ENCODE measurements at regions not wholly inside any gene's neighbourhood (a gene's known extent, or its start where the extent isn't known, plus 50 kb on each side); places are given as distances from the start of the nearest gene placed in this dataset.
"Not testable (repeated sequence)": the region's sequence is repeated elsewhere in the genome, so short reads cannot be mapped to it uniquely, and the experiment has no call there.

DNA sequence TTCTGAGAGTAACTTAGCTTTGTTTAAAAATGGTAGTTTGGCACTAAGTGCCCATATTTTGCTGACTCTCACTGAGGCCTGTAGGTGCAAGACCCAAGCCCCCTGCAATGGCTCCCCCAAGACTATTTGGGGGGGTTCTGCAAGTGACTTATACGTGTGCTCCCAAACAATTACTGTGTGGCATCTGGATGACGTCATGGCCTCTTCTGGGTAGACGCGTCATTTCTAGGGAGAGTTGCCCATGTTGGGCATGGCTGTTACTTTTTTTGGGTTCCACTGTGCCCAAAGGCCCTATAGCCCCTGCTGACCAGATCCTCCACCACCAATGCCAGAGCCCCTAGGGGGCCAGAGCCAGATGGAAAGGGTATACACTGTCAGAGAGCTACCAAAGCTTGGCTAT is 110.3 kb upstream of the MYLIP start:
- Histone ChIP-seq H3K4me1 (ENCODE audit: control insufficient read depth in 1 of 2, extremely low read depth in 1 of 2, insufficient read depth in 2 of 2, low read length in 2 of 2) (no peaks in the 10 kb centered on the region), H3K27ac (ENCODE audit: low read length) (no peak overlapping the region), H3K36me3 (ENCODE audit: control insufficient read depth in 2 of 2, extremely low read depth in 1 of 2, insufficient read depth in 1 of 2, low read length in 1 of 2) (no peaks in the 10 kb centered on the region), H3K9me3 (no peaks in the 10 kb centered on the region), H3K27me3 (replicated peaks in 1 of 2; ENCODE audit: control insufficient read depth in 2 of 2, extremely low read depth in 1 of 2, insufficient read depth in 2 of 2, low read length in 1 of 2) (peaks cover 0 to 8% of the 10 kb centered on the region in 2 experiments), H3K4me3 (ENCODE audit: control insufficient read depth in 1 of 2, extremely low read depth in 1 of 2, low read length in 1 of 2) (no peak overlapping the region)
- H3K27ac Mint-ChIP-seq: no peak overlapping the region
- WGBS (ENCODE audit: insufficient coverage): 94% methylated on average over 4 of the region's 4 CpGs
- ChIA-PET POLR2A (no interaction called here), CTCF (no interaction called here)
- DNase-seq: no peak
- no peaks in the 10 kb centered on the region for H3K36me3 Mint-ChIP-seq
- peaks cover 2 to 8% of the 10 kb centered on the region in 2 donors for H3K27me3 Mint-ChIP-seq
- peaks cover 0 to 2% (median 0%) of the 10 kb centered on the region in 3 donors for H3K9me3 Mint-ChIP-seq
- H3K4me1 Mint-ChIP-seq: no peaks in the 10 kb centered on the region
- ATAC-seq (replicated peaks in 1 of 4): no peak
- no peak overlapping the region for H3K4me3 Mint-ChIP-seq

DNA sequence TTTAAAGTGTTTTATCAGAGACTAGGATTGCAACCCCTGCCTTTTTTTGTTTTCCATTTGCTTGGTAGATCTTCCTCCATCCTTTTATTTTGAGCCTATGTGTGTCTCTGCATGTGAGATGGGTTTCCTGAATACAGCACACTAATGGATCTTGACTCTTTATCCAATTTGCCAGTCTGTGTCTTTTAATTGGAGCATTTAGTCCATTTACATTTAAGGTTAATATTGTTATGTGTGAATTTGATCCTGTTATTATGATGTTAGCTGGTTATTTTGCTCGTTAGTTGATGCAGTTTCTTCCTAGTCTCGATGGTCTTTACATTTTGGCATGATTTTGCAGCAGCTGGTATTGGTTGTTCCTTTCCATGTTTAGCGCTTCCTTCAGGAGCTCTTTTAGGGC is 114.6 kb upstream of the MYLIP start:
- H3K9me3 Mint-ChIP-seq; H3K27me3 Mint-ChIP-seq; H3K4me3 Mint-ChIP-seq; DNase-seq; H3K9me3 ChIP-seq; CTCF ChIA-PET; H3K36me3 ChIP-seq (ENCODE audit: control insufficient read depth in 2 of 2, extremely low read depth in 1 of 2, insufficient read depth in 1 of 2, low read length in 1 of 2); POLR2A ChIA-PET; ATAC-seq (replicated peaks in 1 of 4); H3K4me3 ChIP-seq (ENCODE audit: control insufficient read depth in 1 of 2, extremely low read depth in 1 of 2, low read length in 1 of 2); H3K4me1 Mint-ChIP-seq; H3K4me1 ChIP-seq (ENCODE audit: control insufficient read depth in 1 of 2, extremely low read depth in 1 of 2, insufficient read depth in 2 of 2, low read length in 2 of 2); H3K27me3 ChIP-seq (replicated peaks in 1 of 2; ENCODE audit: control insufficient read depth in 2 of 2, extremely low read depth in 1 of 2, insufficient read depth in 2 of 2, low read length in 1 of 2); H3K27ac ChIP-seq (ENCODE audit: low read length); H3K27ac Mint-ChIP-seq; H3K36me3 Mint-ChIP-seq: not testable (repeated sequence)
- no CpG with 5 or more reads among the region's 3 CpGs for WGBS (ENCODE audit: insufficient coverage)

DNA sequence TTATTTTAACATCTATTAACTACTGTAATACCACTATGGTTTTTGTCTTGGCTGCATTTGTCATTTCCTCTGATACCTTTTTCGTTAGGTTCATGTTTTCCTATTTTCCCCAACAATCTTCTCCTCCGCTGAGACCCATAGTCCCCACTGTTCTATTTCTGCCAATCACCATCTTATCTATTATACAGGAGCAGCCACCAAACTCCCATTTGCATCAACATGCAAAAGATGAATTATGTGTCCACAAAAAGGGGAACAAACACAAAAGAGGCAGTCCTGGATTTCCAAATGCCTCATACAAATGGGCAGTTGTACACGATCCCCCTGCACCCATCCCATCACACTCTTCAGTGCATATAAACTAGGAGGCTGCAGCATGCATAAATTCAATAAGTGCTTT is 121.7 kb upstream of the MYLIP start:
- H3K4me3 Mint-ChIP-seq: no peak overlapping the region
- no peak overlapping the region for H3K27ac Mint-ChIP-seq
- WGBS (ENCODE audit: insufficient coverage): 41% methylated on average over 3 of the region's 3 CpGs
- ChIA-PET CTCF (no interaction called here), POLR2A (no interaction called here)
- ATAC-seq (replicated peaks in 1 of 4) (no peak), DNase-seq (no peak)
- Histone ChIP-seq H3K4me1 (ENCODE audit: control insufficient read depth in 1 of 2, extremely low read depth in 1 of 2, insufficient read depth in 2 of 2, low read length in 2 of 2) (no peaks in the 10 kb centered on the region), H3K4me3 (ENCODE audit: control insufficient read depth in 1 of 2, extremely low read depth in 1 of 2, low read length in 1 of 2) (no peak overlapping the region), H3K9me3 (no peaks in the 10 kb centered on the region), H3K27me3 (replicated peaks in 1 of 2; ENCODE audit: control insufficient read depth in 2 of 2, extremely low read depth in 1 of 2, insufficient read depth in 2 of 2, low read length in 1 of 2) (no peaks in the 10 kb centered on the region), H3K27ac (ENCODE audit: low read length) (no peak overlapping the region), H3K36me3 (ENCODE audit: control insufficient read depth in 2 of 2, extremely low read depth in 1 of 2, insufficient read depth in 1 of 2, low read length in 1 of 2) (no peaks in the 10 kb centered on the region)
- no peaks in the 10 kb centered on the region for H3K4me1 Mint-ChIP-seq
- peaks cover 0 to 4% (median 0%) of the 10 kb centered on the region in 3 donors for H3K9me3 Mint-ChIP-seq
- peaks cover 2 to 13% of the 10 kb centered on the region in 2 donors for H3K27me3 Mint-ChIP-seq
- no peaks in the 10 kb centered on the region for H3K36me3 Mint-ChIP-seq

DNA sequence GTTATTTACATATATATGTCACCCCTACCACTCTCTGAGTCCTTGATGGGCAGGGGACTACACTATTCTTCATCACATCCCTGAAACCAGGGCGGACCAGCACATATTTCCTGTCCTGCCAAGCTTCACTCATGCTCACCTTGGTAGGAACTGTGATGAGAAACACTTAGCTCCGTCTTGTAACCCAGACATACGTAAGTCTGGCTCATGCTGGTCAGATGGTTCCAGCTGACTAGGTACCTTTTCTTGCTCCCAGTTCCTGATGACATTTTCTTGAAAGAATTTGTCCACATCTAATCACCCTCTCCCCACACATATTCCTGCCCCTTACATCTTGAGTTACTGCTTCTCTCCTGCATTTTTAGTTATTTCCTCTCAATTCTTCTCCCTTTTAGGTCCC is 122.2 kb upstream of the MYLIP start:
- no peak overlapping the region for H3K27ac Mint-ChIP-seq
- DNase-seq (no peak), ATAC-seq (replicated peaks in 1 of 4) (no peak)
- H3K27me3 Mint-ChIP-seq: peaks cover 2 to 13% of the 10 kb centered on the region in 2 donors
- no peak overlapping the region for H3K4me3 Mint-ChIP-seq
- ChIA-PET CTCF (no interaction called here), POLR2A (no interaction called here)
- H3K27me3 ChIP-seq (replicated peaks in 1 of 2; ENCODE audit: control insufficient read depth in 2 of 2, extremely low read depth in 1 of 2, insufficient read depth in 2 of 2, low read length in 1 of 2): no peaks in the 10 kb centered on the region
- no peaks in the 10 kb centered on the region for H3K4me1 ChIP-seq (ENCODE audit: control insufficient read depth in 1 of 2, extremely low read depth in 1 of 2, insufficient read depth in 2 of 2, low read length in 2 of 2)
- H3K9me3 Mint-ChIP-seq: peaks cover 0 to 4% (median 0%) of the 10 kb centered on the region in 3 donors
- no peaks in the 10 kb centered on the region for H3K36me3 Mint-ChIP-seq
- H3K36me3 ChIP-seq (ENCODE audit: control insufficient read depth in 2 of 2, extremely low read depth in 1 of 2, insufficient read depth in 1 of 2, low read length in 1 of 2): no peaks in the 10 kb centered on the region
- H3K4me1 Mint-ChIP-seq: no peaks in the 10 kb centered on the region
- no peak overlapping the region for H3K4me3 ChIP-seq (ENCODE audit: control insufficient read depth in 1 of 2, extremely low read depth in 1 of 2, low read length in 1 of 2)
- H3K27ac ChIP-seq (ENCODE audit: low read length): no peak overlapping the region
- WGBS (ENCODE audit: insufficient coverage): 74% methylated on average over 3 of the region's 3 CpGs
- H3K9me3 ChIP-seq: no peaks in the 10 kb centered on the region

DNA sequence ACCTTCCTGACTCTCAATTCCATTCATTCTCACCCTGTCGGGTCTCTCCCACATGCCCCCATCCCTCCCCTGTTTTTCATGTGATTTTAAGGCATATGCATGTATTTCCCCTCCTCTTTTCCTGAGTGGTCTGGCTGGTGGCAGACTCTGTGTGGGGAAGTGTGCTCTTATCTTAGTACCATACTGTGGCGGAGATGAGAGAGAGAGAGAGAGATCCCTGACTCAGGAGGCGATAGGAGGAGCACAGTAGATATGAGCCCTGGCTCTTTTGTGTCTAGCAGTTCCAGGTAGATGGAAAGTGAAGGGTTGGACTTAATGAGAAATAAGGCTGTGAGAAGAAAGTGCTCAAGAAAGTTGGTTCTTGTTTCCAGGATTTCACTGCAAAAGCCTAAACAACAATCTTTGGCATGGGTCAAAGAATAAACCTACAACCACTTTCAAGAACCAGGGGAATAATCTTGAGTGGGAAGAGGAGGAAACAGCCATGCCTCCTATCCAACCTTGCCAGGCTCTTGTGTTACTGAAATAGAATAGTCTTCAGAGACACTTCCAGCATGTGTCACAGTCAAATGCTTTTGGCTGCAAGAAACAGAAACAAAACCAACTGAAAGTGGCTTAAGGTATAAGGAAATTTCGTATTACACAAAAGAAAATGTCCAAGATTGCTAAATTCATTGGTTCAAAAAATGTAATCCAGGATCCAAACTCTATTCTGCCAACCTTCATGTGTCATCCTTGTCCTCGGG is 123.8 kb upstream of the MYLIP start:
- Mint-ChIP-seq H3K36me3 (no peaks in the 10 kb centered on the region), H3K4me3 (no peak overlapping the region)

DNA sequence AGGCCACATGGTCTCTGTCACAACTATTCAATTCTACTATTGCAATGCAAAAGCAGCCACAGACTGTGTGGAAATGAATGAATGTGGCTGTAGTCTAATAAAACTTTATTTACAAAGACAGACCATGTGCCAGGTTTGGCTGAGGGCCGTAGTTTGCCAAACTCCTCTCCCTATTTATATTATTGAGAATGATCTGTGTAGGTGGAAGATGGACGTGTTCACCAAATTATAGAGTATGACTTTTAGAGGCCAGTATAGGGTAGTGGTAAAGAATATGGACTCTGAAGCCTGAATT is 125.7 kb upstream of the MYLIP start:
- ChIA-PET POLR2A (no interaction called here), CTCF (no interaction called here)
- Histone ChIP-seq H3K4me1 (ENCODE audit: control insufficient read depth in 1 of 2, extremely low read depth in 1 of 2, insufficient read depth in 2 of 2, low read length in 2 of 2) (no peaks in the 10 kb centered on the region), H3K9me3 (no peaks in the 10 kb centered on the region), H3K4me3 (ENCODE audit: control insufficient read depth in 1 of 2, extremely low read depth in 1 of 2, low read length in 1 of 2) (no peak overlapping the region), H3K27ac (ENCODE audit: low read length) (no peak overlapping the region), H3K36me3 (ENCODE audit: control insufficient read depth in 2 of 2, extremely low read depth in 1 of 2, insufficient read depth in 1 of 2, low read length in 1 of 2) (no peaks in the 10 kb centered on the region), H3K27me3 (replicated peaks in 1 of 2; ENCODE audit: control insufficient read depth in 2 of 2, extremely low read depth in 1 of 2, insufficient read depth in 2 of 2, low read length in 1 of 2) (peaks cover 0 to 3% of the 10 kb centered on the region in 2 experiments)
- peaks cover 3 to 9% of the 10 kb centered on the region in 2 donors for H3K27me3 Mint-ChIP-seq
- DNase-seq: no peak
- H3K36me3 Mint-ChIP-seq: no peaks in the 10 kb centered on the region
- WGBS (ENCODE audit: insufficient coverage): no CpG with 5 or more reads among the region's 2 CpGs
- no peak overlapping the region for H3K27ac Mint-ChIP-seq
- H3K4me1 Mint-ChIP-seq: no peaks in the 10 kb centered on the region
- no peak overlapping the region for H3K4me3 Mint-ChIP-seq
- H3K9me3 Mint-ChIP-seq: no peaks in the 10 kb centered on the region
- ATAC-seq (replicated peaks in 1 of 4): no peak

More for the DNA sequence above, 123.8 kb upstream of the MYLIP start:
- ChIA-PET CTCF (no interaction called here), POLR2A (no interaction called here)
- 60% methylated on average over 1 of the region's 5 CpGs for WGBS (ENCODE audit: insufficient coverage)
- H3K36me3 ChIP-seq (ENCODE audit: control insufficient read depth in 2 of 2, extremely low read depth in 1 of 2, insufficient read depth in 1 of 2, low read length in 1 of 2): no peaks in the 10 kb centered on the region
- peaks cover 2 to 13% of the 10 kb centered on the region in 2 donors for H3K27me3 Mint-ChIP-seq
- no peaks in the 10 kb centered on the region for H3K4me1 ChIP-seq (ENCODE audit: control insufficient read depth in 1 of 2, extremely low read depth in 1 of 2, insufficient read depth in 2 of 2, low read length in 2 of 2)
- DNase-seq (no peak), ATAC-seq (replicated peaks in 1 of 4) (no peak)
- H3K9me3 ChIP-seq: no peaks in the 10 kb centered on the region
- no peak overlapping the region for H3K27ac Mint-ChIP-seq
- H3K9me3 Mint-ChIP-seq: peaks cover 0 to 3% (median 0%) of the 10 kb centered on the region in 3 donors
- no peaks in the 10 kb centered on the region for H3K4me1 Mint-ChIP-seq
- H3K27me3 ChIP-seq (replicated peaks in 1 of 2; ENCODE audit: control insufficient read depth in 2 of 2, extremely low read depth in 1 of 2, insufficient read depth in 2 of 2, low read length in 1 of 2): no peaks in the 10 kb centered on the region
- no peak overlapping the region for H3K4me3 ChIP-seq (ENCODE audit: control insufficient read depth in 1 of 2, extremely low read depth in 1 of 2, low read length in 1 of 2)
- no peak overlapping the region for H3K27ac ChIP-seq (ENCODE audit: low read length)
